Stimulated activated naive B cell treated with anti-CD40 and anti-IgM and Interleukin-4, amounts not matched to agents 10 μg/mL and 1 μg/mL and 100 μg/mL, for 72 hours (primary cell): ENCODE measurements at regions not wholly inside any gene's neighbourhood (a gene's known extent, or its start where the extent isn't known, plus 50 kb on each side); places are given as distances from the start of the nearest gene placed in this dataset.

Source experiments
- ATAC-seq, 2 donors: fragments of 150-1000 bp; cut with Tn5 transposase; replicated peaks; 2 replicates each; pipeline ENCODE4 v1.10.0; 2021; ENCODE audit warnings: moderate library complexity in 1 of 2
- DNase-seq: peaks from one replicate; pipeline ENCODE4 v3.0.0; 2021
- H3K27ac Mint-ChIP-seq: one replicate; pipeline ENCODE4 v1.8.0; 2022; ENCODE audit warnings: mild to moderate bottlenecking, mixed read lengths
- H3K27me3 Mint-ChIP-seq, 2 donors: one replicate each; pipeline ENCODE4 v1.8.0; 2022; ENCODE audit warnings: mixed read lengths in 2 of 2
- H3K36me3 Mint-ChIP-seq, 2 donors: one replicate each; pipeline ENCODE4 v1.8.0; 2022; ENCODE audit warnings: mixed read lengths in 2 of 2, mild to moderate bottlenecking in 1 of 2
- H3K4me1 Mint-ChIP-seq, 2 donors: one replicate each; pipeline ENCODE4 v1.8.0; 2022; ENCODE audit warnings: mixed read lengths in 2 of 2, mild to moderate bottlenecking in 1 of 2
- H3K4me3 Mint-ChIP-seq, 2 donors: one replicate each; pipeline ENCODE4 v1.8.0; 2022; ENCODE audit warnings: mild to moderate bottlenecking in 2 of 2, mixed read lengths in 2 of 2, moderate library complexity in 1 of 2
- H3K9me3 Mint-ChIP-seq, 2 donors: one replicate each; pipeline ENCODE4 v1.8.0; 2022; ENCODE audit warnings: mixed read lengths in 2 of 2, mild to moderate bottlenecking in 1 of 2

- no peak for ATAC-seq
- no peaks in the 10 kb centered on the region for H3K27me3 Mint-ChIP-seq
- no peak for DNase-seq
- H3K27ac Mint-ChIP-seq = no peak overlapping the region
- peaks cover 0 to 3% of the 10 kb centered on the region in 2 donors for H3K9me3 Mint-ChIP-seq
- no peaks in the 10 kb centered on the region for H3K4me1 Mint-ChIP-seq
- no peaks in the 10 kb centered on the region for H3K36me3 Mint-ChIP-seq
- H3K4me3 Mint-ChIP-seq = no peak overlapping the region
These were observed 587.1 kb upstream of the KCND2 start for GRCh38 chr7:119685906-119686305.

- ATAC-seq (no peak), DNase-seq (no peak)
- Mint-ChIP-seq H3K27ac (no peak overlapping the region), H3K9me3 (peaks cover 0 to 3% of the 10 kb centered on the region in 2 donors), H3K36me3 (no peaks in the 10 kb centered on the region), H3K4me1 (no peaks in the 10 kb centered on the region), H3K27me3 (no peaks in the 10 kb centered on the region), H3K4me3 (no peak overlapping the region)
These were observed 584.1 kb upstream of the KCND2 start for GRCh38 chr7:119688831-119689230.

DNA sequence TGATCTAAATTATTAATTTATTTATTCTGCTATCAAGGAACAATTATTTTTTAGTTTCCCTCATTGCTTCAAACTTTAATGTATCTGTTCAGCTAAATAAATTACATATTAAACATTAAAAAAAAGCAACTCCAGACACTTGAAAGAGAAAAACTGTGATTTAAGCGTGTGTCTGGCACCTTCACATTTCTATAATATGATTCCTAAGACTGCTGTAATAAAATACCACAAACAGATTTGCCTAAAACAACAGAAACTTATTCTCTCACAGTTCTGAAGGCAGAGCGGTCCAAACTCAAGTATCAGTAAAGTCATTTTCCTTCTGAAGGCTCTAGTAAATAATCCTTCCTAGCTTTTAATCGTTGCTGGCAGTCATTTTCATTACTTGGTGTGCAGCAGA is 580.4 kb upstream of the KCND2 start:
- Mint-ChIP-seq H3K4me3 (no peak overlapping the region), H3K36me3 (no peaks in the 10 kb centered on the region), H3K27me3 (no peaks in the 10 kb centered on the region), H3K27ac (no peak overlapping the region), H3K4me1 (no peaks in the 10 kb centered on the region), H3K9me3 (peaks cover 3 to 7% of the 10 kb centered on the region in 2 donors)
- no peak for ATAC-seq
- no peak for DNase-seq

DNA sequence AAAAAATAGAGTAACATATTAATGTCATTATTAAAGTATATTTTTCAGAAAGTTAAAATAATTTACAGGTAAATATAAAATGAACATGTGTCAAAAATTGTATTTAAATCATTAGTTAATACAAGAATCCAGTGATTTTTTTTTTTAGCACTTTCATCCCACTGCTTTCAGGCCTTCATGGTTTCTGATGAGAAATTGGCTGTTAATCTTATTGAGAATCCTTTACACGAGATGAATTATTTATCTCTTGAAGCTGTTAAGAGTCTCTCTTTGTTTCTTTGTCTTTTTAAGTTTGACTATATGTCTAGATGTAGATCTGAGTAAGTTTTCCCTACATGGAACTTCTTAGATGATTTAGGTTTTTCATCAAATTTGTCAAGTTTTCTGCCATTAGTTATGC is 578.5 kb upstream of the KCND2 start:
- no peaks in the 10 kb centered on the region for H3K4me1 Mint-ChIP-seq
- H3K27ac Mint-ChIP-seq = no peak overlapping the region
- H3K4me3 Mint-ChIP-seq = no peak overlapping the region
- DNase-seq (no peak), ATAC-seq (no peak)
- H3K36me3 Mint-ChIP-seq = no peaks in the 10 kb centered on the region
- no peaks in the 10 kb centered on the region for H3K27me3 Mint-ChIP-seq
- peaks cover 3 to 8% of the 10 kb centered on the region in 2 donors for H3K9me3 Mint-ChIP-seq

DNA sequence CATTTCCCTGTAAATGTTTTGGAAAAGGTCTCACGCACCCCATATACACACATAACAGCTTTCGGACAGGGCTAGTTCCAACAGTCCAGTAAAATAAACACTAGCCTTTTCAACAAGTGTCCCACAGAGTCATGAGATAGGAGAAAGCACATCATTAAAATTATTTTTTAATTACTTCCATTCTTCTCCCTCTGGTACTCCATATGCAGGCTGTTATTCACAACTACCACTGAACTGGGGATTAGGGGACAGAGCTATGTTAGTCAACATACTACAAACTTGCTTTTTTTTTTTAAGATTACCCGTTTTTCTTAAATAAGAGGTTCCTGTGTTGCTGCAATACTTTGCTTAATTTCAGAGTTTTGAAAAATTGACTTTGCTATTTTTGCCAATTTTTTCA is 576.6 kb upstream of the KCND2 start:
- Mint-ChIP-seq H3K4me3 (no peak overlapping the region), H3K27ac (no peak overlapping the region), H3K27me3 (no peaks in the 10 kb centered on the region), H3K36me3 (no peaks in the 10 kb centered on the region), H3K9me3 (peaks cover 3 to 8% of the 10 kb centered on the region in 2 donors), H3K4me1 (no peaks in the 10 kb centered on the region)
- ATAC-seq (no peak), DNase-seq (no peak)

DNA sequence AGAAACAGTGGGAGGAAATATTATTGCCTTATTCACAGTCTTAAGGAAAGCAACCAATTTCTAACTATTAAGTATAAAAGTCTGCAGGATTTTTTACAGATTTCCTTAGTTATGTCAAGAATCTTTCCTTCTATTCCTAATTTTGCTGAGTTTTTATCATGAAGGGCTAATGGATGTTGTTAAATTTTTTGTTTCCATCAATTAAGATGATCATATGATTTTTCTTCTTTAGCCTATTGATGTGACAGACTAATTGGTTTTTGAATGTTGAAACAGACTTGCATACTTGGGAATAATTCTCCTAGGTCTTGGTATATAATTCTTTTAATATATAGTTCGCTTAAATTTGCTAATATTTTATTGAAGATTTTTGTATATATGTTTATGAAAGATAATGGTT is 569.1 kb upstream of the KCND2 start:
- Mint-ChIP-seq H3K4me3 (no peak overlapping the region), H3K4me1 (no peaks in the 10 kb centered on the region), H3K27ac (no peak overlapping the region), H3K9me3 (no peaks in the 10 kb centered on the region), H3K36me3 (no peaks in the 10 kb centered on the region), H3K27me3 (no peaks in the 10 kb centered on the region)
- no peak for ATAC-seq
- DNase-seq = no peak

GRCh38 chr7:119706608-119707007 is 566.4 kb upstream of the KCND2 start:
- Mint-ChIP-seq H3K4me1 (no peaks in the 10 kb centered on the region), H3K9me3 (peaks cover 0 to 4% of the 10 kb centered on the region in 2 donors), H3K27me3 (no peaks in the 10 kb centered on the region)

GRCh38 chr7:119708891-119709290 is 564.1 kb upstream of the KCND2 start:
- no peak for DNase-seq
- no peaks in the 10 kb centered on the region for H3K36me3 Mint-ChIP-seq
- no peaks in the 10 kb centered on the region for H3K4me1 Mint-ChIP-seq
- H3K27me3 Mint-ChIP-seq = no peaks in the 10 kb centered on the region
- H3K4me3 Mint-ChIP-seq = no peak overlapping the region
- H3K27ac Mint-ChIP-seq = no peak overlapping the region
- peaks cover 0 to 12% of the 10 kb centered on the region in 2 donors for H3K9me3 Mint-ChIP-seq
- ATAC-seq = no peak

More at GRCh38 chr7:119706608-119707007, 566.4 kb upstream of the KCND2 start:
- H3K27ac Mint-ChIP-seq = no peak overlapping the region
- H3K36me3 Mint-ChIP-seq = no peaks in the 10 kb centered on the region
- H3K4me3 Mint-ChIP-seq = no peak overlapping the region
- ATAC-seq = no peak
- DNase-seq = no peak

GRCh38 chr7:119711104-119711503 is 561.9 kb upstream of the KCND2 start:
- no peak for DNase-seq
- Mint-ChIP-seq H3K27me3 (no peaks in the 10 kb centered on the region), H3K36me3 (no peaks in the 10 kb centered on the region), H3K9me3 (peaks cover 0 to 12% of the 10 kb centered on the region in 2 donors), H3K27ac (no peak overlapping the region), H3K4me3 (no peak overlapping the region), H3K4me1 (no peaks in the 10 kb centered on the region)
- no peak for ATAC-seq

GRCh38 chr7:119712886-119713462 is 560.0 kb upstream of the KCND2 start:
- no peak for ATAC-seq
- no peak for DNase-seq
- H3K27ac Mint-ChIP-seq = no peak overlapping the region
- H3K9me3 Mint-ChIP-seq = peaks cover 0 to 12% of the 10 kb centered on the region in 2 donors
- H3K4me3 Mint-ChIP-seq = no peak overlapping the region
- H3K4me1 Mint-ChIP-seq = no peaks in the 10 kb centered on the region
- no peaks in the 10 kb centered on the region for H3K27me3 Mint-ChIP-seq
- no peaks in the 10 kb centered on the region for H3K36me3 Mint-ChIP-seq

- no peak overlapping the region for H3K4me3 Mint-ChIP-seq
- DNase-seq = no peak
- no peaks in the 10 kb centered on the region for H3K36me3 Mint-ChIP-seq
- ATAC-seq = no peak
- no peak overlapping the region for H3K27ac Mint-ChIP-seq
- H3K27me3 Mint-ChIP-seq = no peaks in the 10 kb centered on the region
- H3K9me3 Mint-ChIP-seq = peaks cover 0 to 12% of the 10 kb centered on the region in 2 donors
- H3K4me1 Mint-ChIP-seq = no peaks in the 10 kb centered on the region
These were observed 559.4 kb upstream of the KCND2 start for GRCh38 chr7:119713606-119714005.

- no peak for DNase-seq
- Mint-ChIP-seq H3K27ac (no peak overlapping the region), H3K4me1 (no peaks in the 10 kb centered on the region), H3K4me3 (no peak overlapping the region), H3K9me3 (no peaks in the 10 kb centered on the region), H3K36me3 (no peaks in the 10 kb centered on the region), H3K27me3 (no peaks in the 10 kb centered on the region)
- no peak for ATAC-seq
These were observed 552.4 kb upstream of the KCND2 start for GRCh38 chr7:119720541-119720940.

DNA sequence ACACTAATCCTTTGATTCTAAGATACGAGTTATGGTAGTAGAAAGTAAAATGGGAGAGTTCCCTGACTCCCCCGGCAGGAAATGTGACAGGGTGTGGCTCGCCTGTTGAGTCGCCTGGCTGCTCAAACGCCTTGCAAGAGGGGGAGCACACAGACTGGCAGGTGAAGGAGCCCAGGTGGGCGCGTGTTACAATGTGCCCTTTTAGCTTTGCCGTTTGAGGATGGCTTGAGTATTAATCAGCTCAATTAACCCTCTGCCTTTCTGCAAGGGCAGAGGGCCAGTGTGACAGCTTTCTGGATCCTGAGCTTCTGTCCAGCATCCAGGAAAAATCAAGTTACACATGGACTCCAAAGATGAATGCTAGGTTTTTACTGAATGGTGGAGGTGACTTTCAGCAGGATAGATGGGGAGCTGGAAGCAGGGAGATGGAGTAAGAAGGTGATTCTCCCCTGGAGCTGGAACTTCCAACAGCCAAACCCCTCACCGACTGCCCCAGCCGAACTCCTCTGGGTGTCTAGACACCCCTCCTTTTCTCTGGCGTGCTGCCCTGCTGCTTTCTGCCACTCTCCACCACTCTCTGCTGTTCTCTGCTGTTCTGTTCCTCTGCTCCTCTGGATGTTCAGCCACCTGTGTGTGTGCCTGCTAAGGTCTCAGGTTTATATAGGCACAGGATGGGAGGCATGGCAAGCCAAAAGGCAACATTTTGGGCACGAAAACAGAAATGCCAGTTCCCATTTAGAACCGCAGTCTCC is 548.8 kb upstream of the KCND2 start:
- no peak overlapping the region for H3K27ac Mint-ChIP-seq
- H3K9me3 Mint-ChIP-seq = no peaks in the 10 kb centered on the region
- H3K36me3 Mint-ChIP-seq = no peaks in the 10 kb centered on the region
- no peak for ATAC-seq
- no peaks in the 10 kb centered on the region for H3K27me3 Mint-ChIP-seq
- DNase-seq = no peak
- no peaks in the 10 kb centered on the region for H3K4me1 Mint-ChIP-seq
- no peak overlapping the region for H3K4me3 Mint-ChIP-seq

GRCh38 chr7:119733127-119733879 is 539.7 kb upstream of the KCND2 start:
- H3K36me3 Mint-ChIP-seq = no peaks in the 10 kb centered on the region
- DNase-seq = no peak
- no peak for ATAC-seq
- H3K4me3 Mint-ChIP-seq = no peak overlapping the region
- H3K27me3 Mint-ChIP-seq = no peaks in the 10 kb centered on the region
- no peak overlapping the region for H3K27ac Mint-ChIP-seq
- peaks cover 0 to 1% of the 10 kb centered on the region in 2 donors for H3K9me3 Mint-ChIP-seq
- H3K4me1 Mint-ChIP-seq = no peaks in the 10 kb centered on the region

DNA sequence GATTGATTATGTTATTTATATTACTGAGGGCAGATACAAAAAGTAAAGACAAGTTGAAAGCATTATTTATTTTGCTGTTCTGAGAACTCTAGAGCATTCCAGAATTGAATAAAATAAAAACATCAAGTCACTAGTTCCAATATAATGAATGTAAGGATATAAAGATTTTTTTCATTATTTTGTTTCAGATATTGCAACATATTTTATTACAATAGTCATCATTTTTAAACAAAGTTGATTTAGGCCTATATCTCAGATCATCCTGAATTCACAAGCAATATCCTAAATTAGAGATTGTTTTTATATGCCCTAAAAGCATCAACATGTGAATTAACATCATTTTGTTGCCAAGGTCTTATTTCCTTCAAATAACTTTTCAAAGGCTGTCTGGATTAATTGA is 535.6 kb upstream of the KCND2 start:
- Mint-ChIP-seq H3K27me3 (no peaks in the 10 kb centered on the region), H3K36me3 (no peaks in the 10 kb centered on the region), H3K27ac (no peak overlapping the region), H3K4me3 (no peak overlapping the region), H3K4me1 (no peaks in the 10 kb centered on the region), H3K9me3 (peaks cover 0 to 1% of the 10 kb centered on the region in 2 donors)
- ATAC-seq (no peak), DNase-seq (no peak)
